ENCODE measurements at regions not wholly inside any gene's neighbourhood (a gene's known extent, or its start where the extent isn't known, plus 50 kb on each side); places are given as distances from the start of the nearest gene placed in this dataset.

DNA sequence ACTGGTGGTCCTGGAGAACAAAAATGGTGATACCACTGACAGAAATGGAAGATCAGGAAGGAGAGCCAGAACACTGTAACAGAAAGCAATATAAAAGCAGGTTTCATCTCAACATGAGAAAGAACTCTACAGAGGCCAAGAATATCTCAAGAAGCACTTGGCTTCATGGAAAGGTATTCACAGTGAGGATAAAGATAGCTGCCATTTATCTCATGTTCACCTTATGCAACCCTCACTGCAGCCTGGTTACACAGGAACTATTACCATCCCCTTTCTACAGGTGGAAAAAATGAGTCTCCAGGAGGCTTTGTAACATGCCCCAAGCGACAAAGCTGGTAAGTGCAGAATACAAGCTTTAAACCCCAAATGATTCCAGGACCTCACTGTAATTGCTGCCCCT lies 606.1 kb upstream of the CADM1 start:
- H3K36me3 ChIP-seq = no peaks in the 10 kb centered on the region
- H3K27ac ChIP-seq = no peak overlapping the region
- 89% methylated on average over 1 of the region's 1 CpG for WGBS, 2 donors
- DNase-seq (ENCODE audit: low spot score in 2 of 2) = no peak
- TF ChIP-seq EP300 (IDR thresholded peaks at IDR 0.05) (no peak), POLR2A (IDR thresholded peaks at IDR 0.05) (no peak)
- TF ChIP-seq, protein P1, sequence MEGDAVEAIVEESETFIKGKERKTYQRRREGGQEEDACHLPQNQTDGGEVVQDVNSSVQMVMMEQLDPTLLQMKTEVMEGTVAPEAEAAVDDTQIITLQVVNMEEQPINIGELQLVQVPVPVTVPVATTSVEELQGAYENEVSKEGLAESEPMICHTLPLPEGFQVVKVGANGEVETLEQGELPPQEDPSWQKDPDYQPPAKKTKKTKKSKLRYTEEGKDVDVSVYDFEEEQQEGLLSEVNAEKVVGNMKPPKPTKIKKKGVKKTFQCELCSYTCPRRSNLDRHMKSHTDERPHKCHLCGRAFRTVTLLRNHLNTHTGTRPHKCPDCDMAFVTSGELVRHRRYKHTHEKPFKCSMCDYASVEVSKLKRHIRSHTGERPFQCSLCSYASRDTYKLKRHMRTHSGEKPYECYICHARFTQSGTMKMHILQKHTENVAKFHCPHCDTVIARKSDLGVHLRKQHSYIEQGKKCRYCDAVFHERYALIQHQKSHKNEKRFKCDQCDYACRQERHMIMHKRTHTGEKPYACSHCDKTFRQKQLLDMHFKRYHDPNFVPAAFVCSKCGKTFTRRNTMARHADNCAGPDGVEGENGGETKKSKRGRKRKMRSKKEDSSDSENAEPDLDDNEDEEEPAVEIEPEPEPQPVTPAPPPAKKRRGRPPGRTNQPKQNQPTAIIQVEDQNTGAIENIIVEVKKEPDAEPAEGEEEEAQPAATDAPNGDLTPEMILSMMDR (IDR thresholded peaks at IDR 0.05) = no peak
- H3K27me3 ChIP-seq = no peaks in the 10 kb centered on the region
- no peaks in the 10 kb centered on the region for H3K4me1 ChIP-seq
- H3K9me3 ChIP-seq = peaks cover 0 to 12% (median 0%) of the 10 kb centered on the region in 4 donors
- H3K4me3 ChIP-seq = no peak overlapping the region

DNA sequence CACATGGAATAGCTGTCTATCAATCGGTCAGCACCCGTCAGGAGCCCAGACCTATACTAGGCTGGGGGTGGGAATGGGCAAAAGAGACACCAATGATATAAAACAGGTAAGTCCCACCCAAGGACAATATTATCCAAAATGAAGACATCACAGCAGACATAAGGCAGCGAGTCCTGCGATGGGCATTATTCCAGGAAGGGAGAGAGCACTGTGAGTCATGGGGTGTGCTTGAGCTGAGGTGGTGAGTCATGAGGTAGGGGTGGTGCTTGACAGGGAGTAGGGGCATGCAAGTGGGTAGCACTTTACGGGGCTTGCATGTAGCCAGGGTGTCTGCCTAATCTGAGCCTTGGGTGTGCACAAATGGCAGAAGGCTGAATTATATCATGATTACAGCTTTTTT lies 605.0 kb upstream of the CADM1 start:
- no peak overlapping the region for H3K27ac ChIP-seq

DNA sequence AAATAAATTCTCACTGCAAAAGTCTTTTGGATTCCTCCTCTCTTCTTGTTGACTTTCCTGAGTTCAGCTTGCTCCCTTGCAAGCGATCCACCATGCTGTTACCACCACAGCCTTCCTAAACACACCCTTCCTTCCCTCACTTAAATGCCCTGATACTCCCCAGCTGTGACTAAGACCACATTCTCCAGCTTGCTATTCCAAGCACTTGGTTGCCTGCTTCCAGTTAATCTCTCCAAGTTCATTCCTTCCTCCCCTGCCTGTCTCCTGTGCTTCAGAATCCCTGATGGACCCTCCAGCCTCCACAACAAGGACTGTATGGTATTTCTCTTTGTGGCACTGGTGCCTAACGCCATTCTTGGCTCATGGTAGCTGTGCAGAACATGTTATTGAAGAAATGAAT lies 603.9 kb upstream of the CADM1 start:
- Histone ChIP-seq H3K9me3 (peaks cover 0 to 3% (median 0%) of the 10 kb centered on the region in 4 donors), H3K27me3 (no peaks in the 10 kb centered on the region), H3K27ac (no peak overlapping the region), H3K36me3 (no peaks in the 10 kb centered on the region), H3K4me1 (no peaks in the 10 kb centered on the region), H3K4me3 (no peak overlapping the region)
- DNase-seq (ENCODE audit: low spot score in 2 of 2) = no peak
- TF ChIP-seq EP300 (IDR thresholded peaks at IDR 0.05) = no peak
- TF ChIP-seq, protein P1 (IDR thresholded peaks at IDR 0.05) = no peak
- no peak for TF ChIP-seq POLR2A (IDR thresholded peaks at IDR 0.05)
- WGBS, 2 donors = 80 to 83% methylated on average over 2 of the region's 2 CpGs

More for the DNA sequence above, 605.0 kb upstream of the CADM1 start:
- WGBS, 2 donors = 85 to 94% methylated on average over 5 of the region's 5 CpGs
- no peaks in the 10 kb centered on the region for H3K36me3 ChIP-seq
- peaks cover 0 to 12% (median 0%) of the 10 kb centered on the region in 4 donors for H3K9me3 ChIP-seq
- no peak for DNase-seq (ENCODE audit: low spot score in 2 of 2)
- no peak overlapping the region for H3K4me3 ChIP-seq
- H3K4me1 ChIP-seq = no peaks in the 10 kb centered on the region
- no peak for TF ChIP-seq EP300 (IDR thresholded peaks at IDR 0.05)
- TF ChIP-seq, protein P1 (IDR thresholded peaks at IDR 0.05) = no peak
- TF ChIP-seq POLR2A (IDR thresholded peaks at IDR 0.05) = no peak
- no peaks in the 10 kb centered on the region for H3K27me3 ChIP-seq

DNA sequence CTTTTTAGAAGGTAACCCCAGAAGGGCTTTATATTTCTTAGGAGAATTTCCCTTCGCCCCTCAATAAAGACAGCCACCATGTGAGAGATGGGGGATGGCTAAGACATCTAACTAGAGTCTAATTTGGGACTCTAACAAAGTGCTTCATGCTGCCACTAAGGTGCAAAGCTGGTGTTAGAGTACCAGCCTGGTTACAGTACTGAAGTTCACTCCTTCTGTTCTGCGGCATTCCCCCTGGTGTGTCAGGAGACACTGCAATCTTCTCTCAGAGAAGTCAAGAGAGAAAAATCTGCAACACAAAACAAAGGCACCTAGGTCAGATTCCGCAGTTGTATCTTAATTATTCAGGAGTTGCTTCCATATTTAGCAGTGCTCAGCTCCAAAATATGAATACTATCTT lies 603.0 kb upstream of the CADM1 start:
- DNase-seq (ENCODE audit: low spot score in 2 of 2) = no peak
- no peak overlapping the region for H3K4me3 ChIP-seq
- no peak overlapping the region for H3K27ac ChIP-seq
- TF ChIP-seq, protein P1 (IDR thresholded peaks at IDR 0.05) = no peak
- TF ChIP-seq POLR2A (IDR thresholded peaks at IDR 0.05) (no peak), EP300 (IDR thresholded peaks at IDR 0.05) (no peak)
- H3K27me3 ChIP-seq = no peaks in the 10 kb centered on the region
- no peaks in the 10 kb centered on the region for H3K9me3 ChIP-seq
- no peaks in the 10 kb centered on the region for H3K4me1 ChIP-seq
- no peaks in the 10 kb centered on the region for H3K36me3 ChIP-seq
- WGBS, 2 donors = 68 to 73% methylated on average over 3 of the region's 3 CpGs

DNA sequence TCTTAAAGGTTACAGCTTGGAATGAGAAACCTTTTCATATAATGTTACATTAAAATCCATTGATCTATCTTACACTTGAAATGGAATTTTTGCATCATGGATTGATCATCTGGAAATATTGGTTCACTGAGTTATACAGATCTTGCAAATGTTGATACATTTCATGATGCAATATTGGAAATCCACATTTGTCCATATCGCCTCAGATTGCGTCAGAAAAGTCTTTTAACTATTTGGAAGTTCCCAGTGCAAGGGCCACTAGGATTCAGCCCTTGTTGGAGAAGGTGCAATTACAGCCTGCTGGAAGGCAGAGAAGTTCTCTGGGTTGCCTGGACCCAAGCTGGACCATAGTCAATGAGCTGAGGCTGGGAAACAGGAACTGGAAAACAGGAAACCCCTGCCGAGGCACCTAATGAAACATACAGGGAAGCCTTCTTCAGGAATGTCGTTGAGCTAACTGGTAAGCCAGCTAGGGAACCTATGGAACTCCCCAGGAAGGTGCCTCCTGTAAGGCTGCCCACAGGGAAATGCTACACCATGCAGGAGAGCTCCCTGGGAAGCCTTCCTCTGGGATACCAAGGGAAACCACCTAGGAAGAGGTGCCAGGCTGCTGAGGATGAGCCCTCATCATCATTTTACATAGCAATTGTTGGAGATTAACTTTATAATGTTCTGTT lies 600.4 kb upstream of the CADM1 start:
- H3K9me3 ChIP-seq = no peaks in the 10 kb centered on the region
- no peaks in the 10 kb centered on the region for H3K4me1 ChIP-seq
- no peak overlapping the region for H3K4me3 ChIP-seq
- 78 to 82% methylated on average over 4 of the region's 4 CpGs for WGBS, 2 donors
- no peaks in the 10 kb centered on the region for H3K36me3 ChIP-seq
- DNase-seq (ENCODE audit: low spot score in 2 of 2) = no peak
- TF ChIP-seq, protein P1 (IDR thresholded peaks at IDR 0.05) = no peak
- TF ChIP-seq POLR2A (IDR thresholded peaks at IDR 0.05) = no peak
- TF ChIP-seq EP300 (IDR thresholded peaks at IDR 0.05) = no peak
- H3K27me3 ChIP-seq = no peaks in the 10 kb centered on the region
- H3K27ac ChIP-seq = no peak overlapping the region
